GM23248 (cell line): ENCODE measurements at regions not wholly inside any gene's neighbourhood (a gene's known extent, or its start where the extent isn't known, plus 50 kb on each side); places are given as distances from the start of the nearest gene placed in this dataset.

Experiments used
- DNase-seq: peaks from one replicate; pipeline ENCODE4 v3.0.0-alpha.2; 2015
- H2AFZ ChIP-seq: fragments of 200-600 bp; sonication (generic); 2 replicates; pipeline ENCODE4 v1.6.1; 2016; ENCODE audit warnings: antibody characterized with exemption
- H3F3A ChIP-seq: fragments of 200-600 bp; sonication (generic); 2 replicates; pipeline ENCODE4 v1.6.1; 2016; ENCODE audit warnings: mild to moderate bottlenecking, antibody characterized with exemption, mixed run types; ENCODE audit not compliant: insufficient read depth
- H3K27ac ChIP-seq: fragments of 200-600 bp; sonication (generic); 2 replicates; pipeline ENCODE4 v1.5.1; 2016; ENCODE audit warnings: mild to moderate bottlenecking
- H3K27me3 ChIP-seq: fragments of 200-600 bp; sonication (generic); replicated peaks from 2 replicates; pipeline ENCODE4 v1.6.1; 2016; ENCODE audit warnings: mild to moderate bottlenecking; ENCODE audit not compliant: insufficient read depth
- H3K36me3 ChIP-seq: fragments of 200-600 bp; sonication (generic); 2 replicates; pipeline ENCODE4 v1.6.1; 2016; ENCODE audit warnings: low read depth, mild to moderate bottlenecking
- H3K4me1 ChIP-seq: fragments of 200-600 bp; sonication (generic); 2 replicates; pipeline ENCODE4 v1.6.1; 2016; ENCODE audit warnings: mild to moderate bottlenecking; ENCODE audit not compliant: insufficient read depth
- H3K4me2 ChIP-seq: fragments of 200-600 bp; sonication (generic); one replicate; pipeline ENCODE4 v1.6.1; 2016; ENCODE audit warnings: mild to moderate bottlenecking; ENCODE audit not compliant: unreplicated experiment
- H3K4me3 ChIP-seq: fragments of 200-600 bp; sonication (generic); 2 replicates; pipeline ENCODE4 v1.5.1; 2016; ENCODE audit warnings: mild to moderate bottlenecking
- H3K79me2 ChIP-seq: fragments of 200-600 bp; sonication (generic); 2 replicates; pipeline ENCODE4 v1.6.1; 2016; ENCODE audit warnings: mild to moderate bottlenecking; ENCODE audit not compliant: insufficient read depth
- H3K9ac ChIP-seq: fragments of 200-600 bp; sonication (generic); 2 replicates; pipeline ENCODE4 v1.6.1; 2016; ENCODE audit warnings: mild to moderate bottlenecking
- H3K9me2 ChIP-seq: fragments of 200-600 bp; sonication (generic); 2 replicates; pipeline ENCODE4 v1.6.1; 2016; ENCODE audit warnings: mixed run types, mild to moderate bottlenecking, moderate library complexity; ENCODE audit not compliant: insufficient read depth
- H3K9me3 ChIP-seq: fragments of 200-600 bp; sonication (generic); one replicate; pipeline ENCODE4 v1.6.1; 2017; ENCODE audit warnings: low read depth
- H4K20me1 ChIP-seq: fragments of 200-600 bp; sonication (generic); 2 replicates; pipeline ENCODE4 v1.6.0; 2016; ENCODE audit not compliant: insufficient read depth
- EZH2 ChIP-seq: fragments of 200-600 bp; sonication (generic); IDR thresholded peaks from 2 replicates; pipeline ENCODE4 v1.6.1; 2018; ENCODE audit warnings: antibody characterized with exemption, mild to moderate bottlenecking; ENCODE audit not compliant: insufficient read depth, poor library complexity, severe bottlenecking
- EZH2phosphoT487 ChIP-seq: fragments of 200-600 bp; sonication (generic); IDR thresholded peaks from 2 replicates; pipeline ENCODE4 v1.6.1; 2018; ENCODE audit warnings: antibody characterized with exemption, moderate library complexity, mild to moderate bottlenecking, low read depth; ENCODE audit not compliant: insufficient read depth
- WGBS, 2 experiments: methylation state at CpG; one replicate each; pipeline ENCODE4 v1.1.6; 2015 to 2017; ENCODE audit warnings: low lambda C conversion rate in 2 of 2, low coverage in 1 of 2; ENCODE audit errors: missing lambda C conversion rate in 2 of 2; 5-methylcytosine and 5-hydroxymethylcytosine counted together
- in situ Hi-C: fragments of 300-500 bp; cut with MboI; formaldehyde crosslinking; loops from 2 replicates; pipeline ENCODE4 v1.15.0; 2020

GRCh38 chr21:31476263-31477022 lies 132.4 kb upstream of the TIAM1 start:
- in situ Hi-C loops = no loop called here

GRCh38 chr21:31475223-31475622 lies 131.2 kb upstream of the TIAM1 start:
- H3K9ac ChIP-seq = no peak overlapping the region
- no peak overlapping the region for H3K4me3 ChIP-seq
- H2AFZ ChIP-seq = no peak overlapping the region
- H3K9me3 ChIP-seq = no peaks in the 10 kb centered on the region
- in situ Hi-C loops = no loop called here
- H3K36me3 ChIP-seq = no peaks in the 10 kb centered on the region
- H3K9me2 ChIP-seq = no peaks in the 10 kb centered on the region
- no peak overlapping the region for H3K27ac ChIP-seq
- TF ChIP-seq EZH2 (no peak), EZH2phosphoT487 (no peak)
- DNase-seq = no peak
- H3K4me2 ChIP-seq = no peak overlapping the region
- 73 to 78% methylated on average over 5 of the region's 5 CpGs for WGBS, 2 experiments
- H3K79me2 ChIP-seq = no peaks in the 10 kb centered on the region
- no peaks in the 10 kb centered on the region for H3K4me1 ChIP-seq
- H4K20me1 ChIP-seq = no peaks in the 10 kb centered on the region
- no peaks in the 10 kb centered on the region for H3F3A ChIP-seq
- 0 out of 2 replicates have a peak, but pooled peaks cover 8% of the 10 kb centered on the region for H3K27me3 ChIP-seq

More at GRCh38 chr21:31476263-31477022, 132.4 kb upstream of the TIAM1 start:
- DNase-seq = peak; percentile 45
- Histone ChIP-seq H4K20me1 (no peaks in the 10 kb centered on the region), H3K4me2 (no peak overlapping the region), H3K9me3 (no peaks in the 10 kb centered on the region), H3K4me1 (no peaks in the 10 kb centered on the region), H3K27ac (no peak overlapping the region), H3K4me3 (no peak overlapping the region), H3F3A (no peaks in the 10 kb centered on the region), H3K9me2 (no peaks in the 10 kb centered on the region), H3K9ac (no peak overlapping the region), H3K79me2 (no peaks in the 10 kb centered on the region), H2AFZ (peak overlapping the region; percentile 39; the same call in 1 of the 2 replicates), H3K27me3 (0 out of 2 replicates have a peak, but pooled peaks cover 8% of the 10 kb centered on the region), H3K36me3 (no peaks in the 10 kb centered on the region)
- WGBS, 2 experiments = 4 to 6% methylated on average over 11 of the region's 11 CpGs
- TF ChIP-seq EZH2 (no peak), EZH2phosphoT487 (no peak)

- Histone ChIP-seq H3K9me2 (no peaks in the 10 kb centered on the region), H2AFZ (no peak overlapping the region), H3F3A (no peaks in the 10 kb centered on the region), H3K9me3 (no peaks in the 10 kb centered on the region), H3K4me2 (no peak overlapping the region), H3K36me3 (no peaks in the 10 kb centered on the region), H3K9ac (no peak overlapping the region), H3K4me3 (no peak overlapping the region), H3K27ac (no peak overlapping the region), H3K4me1 (no peaks in the 10 kb centered on the region), H4K20me1 (no peaks in the 10 kb centered on the region), H3K27me3 (0 out of 2 replicates have a peak, but pooled peaks cover 8% of the 10 kb centered on the region), H3K79me2 (no peaks in the 10 kb centered on the region)
- in situ Hi-C loops = no loop called here
- peak; percentile 29 for DNase-seq
- no peak for TF ChIP-seq EZH2phosphoT487
- no peak for TF ChIP-seq EZH2
- WGBS, 2 experiments = 59 to 60% methylated on average over 8 of the region's 8 CpGs
Measured at GRCh38 chr21:31473685-31474345, 129.8 kb upstream of the TIAM1 start.

GRCh38 chr21:31471865-31472264 lies 127.8 kb upstream of the TIAM1 start:
- Histone ChIP-seq H3K9me2 (no peaks in the 10 kb centered on the region), H3K9me3 (no peaks in the 10 kb centered on the region), H3K36me3 (no peaks in the 10 kb centered on the region), H2AFZ (no peak overlapping the region), H3K27ac (no peak overlapping the region), H3F3A (no peaks in the 10 kb centered on the region), H3K27me3 (no peaks in the 10 kb centered on the region), H3K4me1 (no peaks in the 10 kb centered on the region), H3K4me2 (no peak overlapping the region), H3K79me2 (no peaks in the 10 kb centered on the region), H4K20me1 (no peaks in the 10 kb centered on the region), H3K9ac (no peak overlapping the region), H3K4me3 (no peak overlapping the region)
- in situ Hi-C loops = no loop called here
- TF ChIP-seq EZH2phosphoT487 (no peak), EZH2 (no peak)
- WGBS, 2 experiments = 65 to 67% methylated on average over 4 of the region's 4 CpGs
- no peak for DNase-seq
